Subcutaneous abdominal adipose tissue (tissue), 5 donors: ENCODE measurements at regions not wholly inside any gene's neighbourhood (a gene's known extent, or its start where the extent isn't known, plus 50 kb on each side); places are given as distances from the start of the nearest gene placed in this dataset.
"Not testable (repeated sequence)": the region's sequence is repeated elsewhere in the genome, so short reads cannot be mapped to it uniquely, and the experiment has no call there.

ENCODE experiments used
- H3K27ac ChIP-seq: one replicate; pipeline ENCODE4 v1.7.0; 2013; ENCODE audit warnings: low read depth, mild to moderate bottlenecking, inconsistent platforms, low read length, moderate library complexity
- H3K27me3 ChIP-seq, 5 donors: one replicate each; pipeline ENCODE4 v1.7.0; 2013; ENCODE audit warnings: low read length in 5 of 5, inconsistent platforms in 1 of 5; ENCODE audit not compliant: control insufficient read depth in 5 of 5, insufficient read depth in 4 of 5
- H3K36me3 ChIP-seq, 5 donors: one replicate each; pipeline ENCODE4 v1.7.0; 2013; ENCODE audit warnings: low read length in 5 of 5; ENCODE audit not compliant: control insufficient read depth in 5 of 5, insufficient read depth in 5 of 5
- H3K4me1 ChIP-seq, 5 donors: one replicate each; pipeline ENCODE4 v1.7.0; 2013; ENCODE audit warnings: low read length in 5 of 5, mild to moderate bottlenecking in 3 of 5, moderate library complexity in 1 of 5; ENCODE audit not compliant: control insufficient read depth in 5 of 5, insufficient read depth in 5 of 5
- H3K4me3 ChIP-seq, 5 donors: one replicate each; pipeline ENCODE4 v1.7.0; 2013; ENCODE audit warnings: low read length in 5 of 5, low read depth in 1 of 5
- H3K9ac ChIP-seq, 5 donors: one replicate each; pipeline ENCODE4 v1.7.0; 2013; ENCODE audit warnings: low read length in 5 of 5, mild to moderate bottlenecking in 4 of 5, moderate library complexity in 3 of 5
- H3K9me3 ChIP-seq, 5 donors: one replicate each; pipeline ENCODE4 v1.7.0; 2013; ENCODE audit warnings: low read length in 5 of 5; ENCODE audit not compliant: control insufficient read depth in 5 of 5
- donor health status: healthy.
- donor health status: healthy.
- donor health status: healthy.
- donor health status: healthy.
- donor health status: healthy.

GRCh38 chr4:132076829-132077228 lies 1072.3 kb upstream of the PCDH10 start:
- Histone ChIP-seq H3K36me3 (no peaks in the 10 kb centered on the region), H3K4me1 (no peaks in the 10 kb centered on the region), H3K9ac (no peak overlapping the region), H3K9me3 (no peaks in the 10 kb centered on the region), H3K27ac (no peak overlapping the region), H3K27me3 (no peaks in the 10 kb centered on the region), H3K4me3 (no peak overlapping the region)

GRCh38 chr4:132085105-132085504 lies 1064.0 kb upstream of the PCDH10 start:
- H3K4me3 ChIP-seq: no peak overlapping the region

GRCh38 chr4:132094017-132094416 lies 1055.1 kb upstream of the PCDH10 start:
- Histone ChIP-seq H3K27me3 (no peaks in the 10 kb centered on the region), H3K9me3 (peaks cover 0 to 6% (median 0%) of the 10 kb centered on the region in 5 donors), H3K4me3 (no peak overlapping the region), H3K9ac (no peak overlapping the region), H3K27ac (no peak overlapping the region), H3K4me1 (no peaks in the 10 kb centered on the region), H3K36me3 (no peaks in the 10 kb centered on the region)

More at GRCh38 chr4:132085105-132085504, 1064.0 kb upstream of the PCDH10 start:
- Histone ChIP-seq H3K9me3 (peaks cover 0 to 7% (median 0%) of the 10 kb centered on the region in 5 donors), H3K4me1 (no peaks in the 10 kb centered on the region), H3K27me3 (no peaks in the 10 kb centered on the region), H3K27ac (no peak overlapping the region), H3K36me3 (no peaks in the 10 kb centered on the region), H3K9ac (no peak overlapping the region)

GRCh38 chr4:132097041-132097440 lies 1052.1 kb upstream of the PCDH10 start:
- no peaks in the 10 kb centered on the region for H3K27me3 ChIP-seq
- H3K4me3 ChIP-seq: no peak overlapping the region
- H3K36me3 ChIP-seq: no peaks in the 10 kb centered on the region
- no peaks in the 10 kb centered on the region for H3K9me3 ChIP-seq
- H3K9ac ChIP-seq: no peak overlapping the region
- no peaks in the 10 kb centered on the region for H3K4me1 ChIP-seq
- H3K27ac ChIP-seq: no peak overlapping the region

GRCh38 chr4:132101526-132101925 lies 1047.6 kb upstream of the PCDH10 start:
- Histone ChIP-seq H3K9me3 (no peaks in the 10 kb centered on the region), H3K4me3 (no peak overlapping the region), H3K4me1 (no peaks in the 10 kb centered on the region), H3K27ac (no peak overlapping the region), H3K9ac (no peak overlapping the region), H3K36me3 (no peaks in the 10 kb centered on the region), H3K27me3 (no peaks in the 10 kb centered on the region)

GRCh38 chr4:132108784-132109183 lies 1040.3 kb upstream of the PCDH10 start:
- Histone ChIP-seq H3K4me1 (no peaks in the 10 kb centered on the region), H3K9me3 (no peaks in the 10 kb centered on the region), H3K27ac (no peak overlapping the region), H3K36me3 (no peaks in the 10 kb centered on the region), H3K27me3 (no peaks in the 10 kb centered on the region), H3K9ac (no peak overlapping the region), H3K4me3 (no peak overlapping the region)

GRCh38 chr4:132114885-132115284 lies 1034.2 kb upstream of the PCDH10 start:
- H3K4me1 ChIP-seq: no peaks in the 10 kb centered on the region
- no peak overlapping the region for H3K4me3 ChIP-seq
- no peaks in the 10 kb centered on the region for H3K36me3 ChIP-seq
- no peak overlapping the region for H3K9ac ChIP-seq
- H3K27me3 ChIP-seq: no peaks in the 10 kb centered on the region
- no peak overlapping the region for H3K27ac ChIP-seq
- H3K9me3 ChIP-seq: no peaks in the 10 kb centered on the region

GRCh38 chr4:132122741-132123140 lies 1026.4 kb upstream of the PCDH10 start:
- not testable (repeated sequence) for H3K9me3 ChIP-seq, H3K27me3 ChIP-seq, H3K36me3 ChIP-seq, H3K4me1 ChIP-seq, H3K9ac ChIP-seq, H3K27ac ChIP-seq, H3K4me3 ChIP-seq

GRCh38 chr4:132123870-132124623 lies 1025.0 kb upstream of the PCDH10 start:
- Histone ChIP-seq H3K4me1 (no peaks in the 10 kb centered on the region), H3K4me3 (no peak overlapping the region)

GRCh38 chr4:132124624-132124974 lies 1024.5 kb upstream of the PCDH10 start:
- Histone ChIP-seq H3K9ac (no peak overlapping the region), H3K4me3 (no peak overlapping the region), H3K9me3 (peaks cover 0 to 3% (median 0%) of the 10 kb centered on the region in 5 donors), H3K4me1 (no peaks in the 10 kb centered on the region), H3K27me3 (no peaks in the 10 kb centered on the region), H3K36me3 (no peaks in the 10 kb centered on the region), H3K27ac (no peak overlapping the region)

More at GRCh38 chr4:132123870-132124623, 1025.0 kb upstream of the PCDH10 start:
- no peak overlapping the region for H3K27ac ChIP-seq
- no peaks in the 10 kb centered on the region for H3K27me3 ChIP-seq
- H3K9ac ChIP-seq: no peak overlapping the region
- H3K36me3 ChIP-seq: no peaks in the 10 kb centered on the region
- H3K9me3 ChIP-seq: peaks cover 0 to 3% (median 0%) of the 10 kb centered on the region in 5 donors
